HEK293T (cell line): ENCODE measurements at regions not wholly inside any gene's neighbourhood (a gene's known extent, or its start where the extent isn't known, plus 50 kb on each side); places are given as distances from the start of the nearest gene placed in this dataset.

Source experiments
- ARNT ChIP-seq: fragments of 450-650 bp; IDR thresholded peaks from 2 replicates; pipeline ENCODE4 v1.6.1; 2017; ENCODE audit warnings: mild to moderate bottlenecking
- BHLHE40 ChIP-seq: fragments of 450-650 bp; IDR thresholded peaks from 2 replicates; pipeline ENCODE4 v1.6.1; 2016; ENCODE audit warnings: mild to moderate bottlenecking, moderate library complexity, borderline replicate concordance
- FOXM1 ChIP-seq: fragments of 450-650 bp; IDR thresholded peaks from 2 replicates; pipeline ENCODE4 v1.6.1; 2017; ENCODE audit warnings: mild to moderate bottlenecking, borderline replicate concordance
- SP1 ChIP-seq: fragments of 450-650 bp; IDR thresholded peaks from 2 replicates; pipeline ENCODE4 v1.6.1; 2017
- ZNF384 ChIP-seq: fragments of 450-650 bp; IDR thresholded peaks from 2 replicates; pipeline ENCODE4 v1.6.1; 2016

DNA sequence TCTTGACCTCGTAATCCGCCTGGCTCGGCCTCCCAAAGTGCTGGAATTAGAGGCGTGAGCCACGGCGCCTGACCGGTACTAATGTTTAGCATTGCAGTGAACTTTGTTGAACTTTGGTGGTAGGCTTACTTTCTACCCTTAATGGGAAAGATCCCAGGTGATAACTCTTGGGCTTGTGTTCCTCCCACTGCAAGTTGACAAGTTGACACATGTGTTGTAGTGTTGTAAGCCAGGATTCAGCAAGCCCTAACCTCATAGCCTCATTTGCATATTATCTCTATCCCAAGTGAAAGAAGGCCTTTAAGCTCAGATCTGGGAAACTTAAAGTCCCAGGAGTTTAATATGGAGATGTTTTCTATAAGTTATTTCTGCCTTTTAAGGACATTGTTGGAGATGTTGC is 80.0 kb upstream of the CLCN4 start:
- TF ChIP-seq ARNT = no peak
- TF ChIP-seq BHLHE40 = no peak
- TF ChIP-seq FOXM1 = no peak
- no peak for TF ChIP-seq SP1
- TF ChIP-seq ZNF384 = no peak
